ENCODE measurements at regions not wholly inside any gene's neighbourhood (a gene's known extent, or its start where the extent isn't known, plus 50 kb on each side); places are given as distances from the start of the nearest gene placed in this dataset.

GRCh38 chr2:74747411-74748080 is 86.4 kb upstream of the HK2 start:
- Mint-ChIP-seq H3K9me3 (no peaks in the 10 kb centered on the region), H3K27me3 (peaks cover 16% of the 10 kb centered on the region), H3K36me3 (ENCODE audit: low read depth) (no peaks in the 10 kb centered on the region), H3K4me1 (no peaks in the 10 kb centered on the region), H3K4me3 (no peak overlapping the region), H3K27ac (no peak overlapping the region)
- ATAC-seq (replicated peaks), result no peak

- peaks cover 19% of the 10 kb centered on the region for H3K27me3 Mint-ChIP-seq
- H3K4me3 Mint-ChIP-seq, result no peak overlapping the region
- no peak overlapping the region for H3K27ac Mint-ChIP-seq
- H3K4me1 Mint-ChIP-seq, result no peaks in the 10 kb centered on the region
- no peak for ATAC-seq (replicated peaks)
- H3K36me3 Mint-ChIP-seq (ENCODE audit: low read depth), result no peaks in the 10 kb centered on the region
- H3K9me3 Mint-ChIP-seq, result no peaks in the 10 kb centered on the region
These were observed 85.3 kb upstream of the HK2 start for GRCh38 chr2:74748665-74749064.

GRCh38 chr2:74749432-74749831 is 84.5 kb upstream of the HK2 start:
- no peak overlapping the region for H3K4me3 Mint-ChIP-seq
- no peaks in the 10 kb centered on the region for H3K36me3 Mint-ChIP-seq (ENCODE audit: low read depth)
- no peaks in the 10 kb centered on the region for H3K4me1 Mint-ChIP-seq
- no peaks in the 10 kb centered on the region for H3K9me3 Mint-ChIP-seq
- H3K27me3 Mint-ChIP-seq, result peaks cover 19% of the 10 kb centered on the region
- no peak for ATAC-seq (replicated peaks)
- no peak overlapping the region for H3K27ac Mint-ChIP-seq

GRCh38 chr2:74751981-74752851 is 81.7 kb upstream of the HK2 start:
- no peaks in the 10 kb centered on the region for H3K4me1 Mint-ChIP-seq
- H3K27me3 Mint-ChIP-seq, result peaks cover 19% of the 10 kb centered on the region
- peaks cover 6% of the 10 kb centered on the region for H3K9me3 Mint-ChIP-seq
- H3K36me3 Mint-ChIP-seq (ENCODE audit: low read depth), result no peaks in the 10 kb centered on the region
- no peak for ATAC-seq (replicated peaks)
- no peak overlapping the region for H3K4me3 Mint-ChIP-seq
- no peak overlapping the region for H3K27ac Mint-ChIP-seq

GRCh38 chr2:74755386-74755785 is 78.5 kb upstream of the HK2 start:
- H3K27me3 Mint-ChIP-seq, result peaks cover 11% of the 10 kb centered on the region
- no peak for ATAC-seq (replicated peaks)
- peaks cover 6% of the 10 kb centered on the region for H3K9me3 Mint-ChIP-seq
- no peaks in the 10 kb centered on the region for H3K4me1 Mint-ChIP-seq
- no peak overlapping the region for H3K4me3 Mint-ChIP-seq
- H3K36me3 Mint-ChIP-seq (ENCODE audit: low read depth), result no peaks in the 10 kb centered on the region
- no peak overlapping the region for H3K27ac Mint-ChIP-seq

- H3K9me3 Mint-ChIP-seq, result peaks cover 6% of the 10 kb centered on the region
- H3K27me3 Mint-ChIP-seq, result peaks cover 11% of the 10 kb centered on the region
- H3K36me3 Mint-ChIP-seq (ENCODE audit: low read depth), result no peaks in the 10 kb centered on the region
- ATAC-seq (replicated peaks), result no peak
- H3K4me3 Mint-ChIP-seq, result no peak overlapping the region
- H3K27ac Mint-ChIP-seq, result no peak overlapping the region
- no peaks in the 10 kb centered on the region for H3K4me1 Mint-ChIP-seq
These were observed 77.5 kb upstream of the HK2 start for GRCh38 chr2:74756356-74756890.

- no peak for ATAC-seq (replicated peaks)
- Mint-ChIP-seq H3K27me3 (no peaks in the 10 kb centered on the region), H3K9me3 (peaks cover 6% of the 10 kb centered on the region), H3K4me3 (no peak overlapping the region), H3K36me3 (ENCODE audit: low read depth) (no peaks in the 10 kb centered on the region), H3K4me1 (no peaks in the 10 kb centered on the region), H3K27ac (no peak overlapping the region)
These were observed 73.9 kb upstream of the HK2 start for GRCh38 chr2:74759986-74760385.

GRCh38 chr2:74760875-74761630 is 72.9 kb upstream of the HK2 start:
- no peaks in the 10 kb centered on the region for H3K27me3 Mint-ChIP-seq
- no peaks in the 10 kb centered on the region for H3K4me1 Mint-ChIP-seq
- H3K4me3 Mint-ChIP-seq, result no peak overlapping the region
- H3K9me3 Mint-ChIP-seq, result peaks cover 6% of the 10 kb centered on the region
- H3K27ac Mint-ChIP-seq, result no peak overlapping the region
- ATAC-seq (replicated peaks), result no peak
- H3K36me3 Mint-ChIP-seq (ENCODE audit: low read depth), result no peaks in the 10 kb centered on the region

- Mint-ChIP-seq H3K9me3 (no peaks in the 10 kb centered on the region), H3K27me3 (peaks cover 4% of the 10 kb centered on the region), H3K36me3 (ENCODE audit: low read depth) (no peaks in the 10 kb centered on the region), H3K27ac (no peak overlapping the region), H3K4me1 (no peaks in the 10 kb centered on the region), H3K4me3 (no peak overlapping the region)
- no peak for ATAC-seq (replicated peaks)
These were observed 71.1 kb upstream of the HK2 start for GRCh38 chr2:74762789-74763188.

- H3K27me3 Mint-ChIP-seq, result peaks cover 8% of the 10 kb centered on the region
- H3K27ac Mint-ChIP-seq, result no peak overlapping the region
- H3K36me3 Mint-ChIP-seq (ENCODE audit: low read depth), result no peaks in the 10 kb centered on the region
- H3K4me1 Mint-ChIP-seq, result no peaks in the 10 kb centered on the region
- no peak overlapping the region for H3K4me3 Mint-ChIP-seq
- ATAC-seq (replicated peaks), result no peak
- no peaks in the 10 kb centered on the region for H3K9me3 Mint-ChIP-seq
These were observed 69.9 kb upstream of the HK2 start for GRCh38 chr2:74763962-74764428.

- Mint-ChIP-seq H3K4me3 (no peak overlapping the region), H3K9me3 (no peaks in the 10 kb centered on the region), H3K27ac (no peak overlapping the region), H3K36me3 (ENCODE audit: low read depth) (no peaks in the 10 kb centered on the region), H3K4me1 (no peaks in the 10 kb centered on the region), H3K27me3 (peaks cover 8% of the 10 kb centered on the region)
- ATAC-seq (replicated peaks), result peak; percentile 44
These were observed 69.3 kb upstream of the HK2 start for GRCh38 chr2:74764429-74765272.

GRCh38 chr2:74766780-74767179 is 67.1 kb upstream of the HK2 start:
- Mint-ChIP-seq H3K4me3 (no peak overlapping the region), H3K9me3 (no peaks in the 10 kb centered on the region), H3K27ac (no peak overlapping the region), H3K27me3 (peaks cover 8% of the 10 kb centered on the region), H3K36me3 (ENCODE audit: low read depth) (no peaks in the 10 kb centered on the region), H3K4me1 (no peaks in the 10 kb centered on the region)
- no peak for ATAC-seq (replicated peaks)

- no peaks in the 10 kb centered on the region for H3K36me3 Mint-ChIP-seq (ENCODE audit: low read depth)
- H3K4me3 Mint-ChIP-seq, result no peak overlapping the region
- no peaks in the 10 kb centered on the region for H3K9me3 Mint-ChIP-seq
- ATAC-seq (replicated peaks), result no peak
- no peaks in the 10 kb centered on the region for H3K4me1 Mint-ChIP-seq
- H3K27ac Mint-ChIP-seq, result no peak overlapping the region
- peaks cover 8% of the 10 kb centered on the region for H3K27me3 Mint-ChIP-seq
These were observed 66.3 kb upstream of the HK2 start for GRCh38 chr2:74767618-74768017.
